ENCODE measurements at regions not wholly inside any gene's neighbourhood (a gene's known extent, or its start where the extent isn't known, plus 50 kb on each side); places are given as distances from the start of the nearest gene placed in this dataset.

GRCh38 chr4:125505621-125506020, 190.9 kb downstream of the FAT4 start:
- Histone ChIP-seq H4K20me1 (ENCODE audit: insufficient read depth, low read length) (no peaks in the 10 kb centered on the region), H3K9ac (ENCODE audit: insufficient read depth, low read depth, low read length) (no peak overlapping the region), H3K79me2 (ENCODE audit: insufficient read depth, low read length) (no peaks in the 10 kb centered on the region), H3K27me3 (ENCODE audit: control insufficient read depth in 1 of 2, insufficient read depth in 2 of 2, low read length in 2 of 2) (no peaks in the 10 kb centered on the region), H3K36me3 (replicated peaks in 1 of 2; ENCODE audit: control insufficient read depth in 1 of 2, insufficient read depth in 2 of 2, low read length in 2 of 2) (no peaks in the 10 kb centered on the region), H3K4me2 (ENCODE audit: low read depth, low read length) (no peak overlapping the region), H3K4me1 (ENCODE audit: insufficient read depth, low read length) (no peaks in the 10 kb centered on the region), H3K27ac (ENCODE audit: extremely low read length, insufficient read depth, low read length) (no peak overlapping the region), H2AFZ (ENCODE audit: low read length) (no peak overlapping the region), H3K4me3 (replicated peaks in 1 of 3; ENCODE audit: insufficient read depth in 1 of 3, low read depth in 2 of 3, low read length in 3 of 3) (no peak overlapping the region), H3K9me3 (ENCODE audit: low read length) (no peaks in the 10 kb centered on the region)
- TF ChIP-seq ZNF337 (CRISPR knock-in tag; IDR thresholded peaks at IDR 0.05; ENCODE audit: borderline replicate concordance, low read depth) (no peak), KLF6 (CRISPR knock-in tag; IDR thresholded peaks at IDR 0.05) (no peak), ZNF143 (CRISPR knock-in tag; IDR thresholded peaks at IDR 0.05) (no peak), NR2F1 (CRISPR knock-in tag; IDR thresholded peaks at IDR 0.05) (no peak), ZNF570 (CRISPR knock-in tag; IDR thresholded peaks at IDR 0.05; ENCODE audit: borderline replicate concordance) (no peak), ZSCAN5A (CRISPR knock-in tag; IDR thresholded peaks at IDR 0.05; ENCODE audit: borderline replicate concordance) (no peak), ZNF274 (CRISPR knock-in tag; IDR thresholded peaks at IDR 0.05) (no peak), IKZF4 (CRISPR knock-in tag; IDR thresholded peaks at IDR 0.05; ENCODE audit: borderline replicate concordance, low read depth, not compliant biosample characterization) (no peak), ZSCAN29 (CRISPR knock-in tag; conservative IDR thresholded peaks at IDR 0.05) (no peak), SPEN (CRISPR knock-in tag; IDR thresholded peaks at IDR 0.05; ENCODE audit: low read depth) (no peak), MAFF (IDR thresholded peaks at IDR 0.05; ENCODE audit: low read depth, low read length) (no peak), CREBL2 (CRISPR knock-in tag; IDR thresholded peaks at IDR 0.05; ENCODE audit: borderline replicate concordance) (no peak), NFE2 (CRISPR knock-in tag; IDR thresholded peaks at IDR 0.05) (no peak), ZNF569 (CRISPR knock-in tag; IDR thresholded peaks at IDR 0.05; ENCODE audit: borderline replicate concordance) (no peak), KDM1A (CRISPR knock-in tag; IDR thresholded peaks at IDR 0.05) (no peak), KMT2B (CRISPR knock-in tag; IDR thresholded peaks at IDR 0.05) (no peak), EED (CRISPR knock-in tag; IDR thresholded peaks at IDR 0.05) (no peak), ZSCAN30 (CRISPR knock-in tag; IDR thresholded peaks at IDR 0.05) (no peak), HNRNPH1 (optimal IDR thresholded peaks at IDR 0.05; ENCODE audit: low read depth, low read length) (no peak)
- CTCF ChIA-PET (ENCODE audit: low intra/inter-chr PET ratio, low total read pairs) = no interaction called here
- FAIRE-seq (no peak), DNase-seq (ENCODE audit: low spot score) (no peak), ATAC-seq (no peak)
- intact Hi-C loops (cut with micrococcal nuclease; ENCODE audit: unreplicated experiment) = no loop called here
- in situ Hi-C loops (cut with HindIII; ENCODE audit: extremely low pct_ligation_motif_present, low pct_unique_long_range_greater_than_20kb) = no loop called here
- POLR2A ChIA-PET = no interaction called here
- 17% methylated on average over 4 of the region's 4 CpGs for WGBS (ENCODE audit: low lambda C conversion rate)
- BruUV-seq (replicated peaks) = no TSS peak
